NCI-H2171 (cell line): ENCODE measurements at regions not wholly inside any gene's neighbourhood (a gene's known extent, or its start where the extent isn't known, plus 50 kb on each side); places are given as distances from the start of the nearest gene placed in this dataset.

Experiments used
- DNase-seq: peaks from one replicate; lab custom pipeline; 2025; lab: John Stamatoyannopoulos, UW

- no peak for DNase-seq
Observed at GRCh38 chr5:116389601-116390000, 185.0 kb downstream of the SEMA6A start.

- no peak for DNase-seq
Observed at GRCh38 chr5:116388564-116389258, 185.9 kb downstream of the SEMA6A start.

GRCh38 chr5:116387738-116388137 is 186.9 kb downstream of the SEMA6A start:
- no peak for DNase-seq

GRCh38 chr5:116386633-116387032 is 188.0 kb downstream of the SEMA6A start:
- DNase-seq = no peak

- no peak for DNase-seq
Observed at GRCh38 chr5:116382874-116383266, 191.8 kb downstream of the SEMA6A start.

- peak; percentile 13 for DNase-seq
Observed at GRCh38 chr5:116382032-116382873, 192.4 kb downstream of the SEMA6A start.

GRCh38 chr5:116381201-116381600 is 193.4 kb downstream of the SEMA6A start:
- no peak for DNase-seq

GRCh38 chr5:116380621-116381020 is 194.0 kb downstream of the SEMA6A start:
- no peak for DNase-seq

GRCh38 chr5:116379306-116379705 is 195.3 kb downstream of the SEMA6A start:
- no peak for DNase-seq

- DNase-seq = no peak
Observed at GRCh38 chr5:116378777-116379121, 195.9 kb downstream of the SEMA6A start.

- DNase-seq = peak; percentile 64
Observed at GRCh38 chr5:116378007-116378776, 196.4 kb downstream of the SEMA6A start.

- DNase-seq = no peak
Observed at GRCh38 chr5:116377276-116378006, 197.2 kb downstream of the SEMA6A start.

GRCh38 chr5:116375926-116376325 is 198.7 kb downstream of the SEMA6A start:
- DNase-seq = no peak

GRCh38 chr5:116374434-116374852 is 200.2 kb downstream of the SEMA6A start:
- no peak for DNase-seq

GRCh38 chr5:116372931-116373597 is 201.6 kb downstream of the SEMA6A start:
- DNase-seq = no peak

GRCh38 chr5:116371935-116372334 is 202.7 kb downstream of the SEMA6A start:
- DNase-seq = no peak

- DNase-seq = no peak
Observed at GRCh38 chr5:116371431-116371830, 203.2 kb downstream of the SEMA6A start.

- DNase-seq = no peak
Observed at GRCh38 chr5:116370886-116371285, 203.7 kb downstream of the SEMA6A start.

GRCh38 chr5:116370149-116370548 is 204.5 kb downstream of the SEMA6A start:
- DNase-seq = no peak

- DNase-seq = no peak
Observed at GRCh38 chr5:116365006-116365496, 209.6 kb downstream of the SEMA6A start.

- no peak for DNase-seq
Observed at GRCh38 chr5:116363780-116364179, 210.8 kb downstream of the SEMA6A start.
